ENCODE measurements at regions not wholly inside any gene's neighbourhood (a gene's known extent, or its start where the extent isn't known, plus 50 kb on each side); places are given as distances from the start of the nearest gene placed in this dataset.

- no peak for DNase-seq
- H2BK120ac ChIP-seq (ENCODE audit: low read depth, low read length) = no peak overlapping the region
- H4K8ac ChIP-seq (ENCODE audit: low read depth, low read length) = no peak overlapping the region
- WGBS (ENCODE audit: extremely low coverage, insufficient coverage, low lambda C conversion rate) = no CpG with 5 or more reads among the region's 3 CpGs
- H3K36me3 ChIP-seq (ENCODE audit: control insufficient read depth, insufficient read depth, low read length) = no peaks in the 10 kb centered on the region
- no peak overlapping the region for H3K4me2 ChIP-seq (ENCODE audit: low read length)
- no peak overlapping the region for H3K56ac ChIP-seq (ENCODE audit: low read length)
- H4K5ac ChIP-seq (ENCODE audit: low read length) = no peak overlapping the region
- no peaks in the 10 kb centered on the region for H3K27me3 ChIP-seq (ENCODE audit: insufficient read depth, low read length, poor library complexity)
- H2BK5ac ChIP-seq (ENCODE audit: low read length) = no peak overlapping the region
- H3K18ac ChIP-seq (ENCODE audit: low read length) = no peak overlapping the region
- H2AK5ac ChIP-seq (ENCODE audit: low read length) = no peak overlapping the region
- H3K27ac ChIP-seq (ENCODE audit: low read depth, low read length) = no peak overlapping the region
- peaks cover 7% of the 10 kb centered on the region for H3K4me1 ChIP-seq (ENCODE audit: control insufficient read depth, low read depth, low read length)
- no peaks in the 10 kb centered on the region for H3K79me1 ChIP-seq (ENCODE audit: low read length)
- H3K9ac ChIP-seq (ENCODE audit: low read length) = no peak overlapping the region
- H3K4me3 ChIP-seq (ENCODE audit: low read length) = no peak overlapping the region
- no peaks in the 10 kb centered on the region for H3K79me2 ChIP-seq (ENCODE audit: control insufficient read depth, insufficient read depth, low read length)
- H3K4ac ChIP-seq (ENCODE audit: low read depth, low read length) = no peak overlapping the region
- no peak overlapping the region for H2BK15ac ChIP-seq (replicated peaks; ENCODE audit: low read depth)
- H3K23ac ChIP-seq (ENCODE audit: low read length) = no peak overlapping the region
These were observed 723.6 kb downstream of the UTRN start for GRCh38 chr6:145008715-145009114.

GRCh38 chr6:145009711-145010110 is 724.6 kb downstream of the UTRN start:
- Histone ChIP-seq H2BK120ac (ENCODE audit: low read depth, low read length) (no peak overlapping the region), H2AK5ac (ENCODE audit: low read length) (no peak overlapping the region)

GRCh38 chr6:145012039-145012662 is 723.2 kb downstream of the EPM2A start:
- H3K27ac ChIP-seq (ENCODE audit: low read depth, low read length) = peak overlapping the region; percentile 65
- DNase-seq = peak; percentile 94
- no CpG with 5 or more reads among the region's 5 CpGs for WGBS (ENCODE audit: extremely low coverage, insufficient coverage, low lambda C conversion rate)

More at GRCh38 chr6:145009711-145010110, 724.6 kb downstream of the UTRN start:
- Histone ChIP-seq H3K79me2 (ENCODE audit: control insufficient read depth, insufficient read depth, low read length) (no peaks in the 10 kb centered on the region), H3K79me1 (ENCODE audit: low read length) (no peaks in the 10 kb centered on the region), H3K9ac (ENCODE audit: low read length) (no peak overlapping the region), H3K36me3 (ENCODE audit: control insufficient read depth, insufficient read depth, low read length) (no peaks in the 10 kb centered on the region), H3K4ac (ENCODE audit: low read depth, low read length) (no peak overlapping the region), H3K4me2 (ENCODE audit: low read length) (no peak overlapping the region), H3K27me3 (ENCODE audit: insufficient read depth, low read length, poor library complexity) (no peaks in the 10 kb centered on the region), H3K4me1 (ENCODE audit: control insufficient read depth, low read depth, low read length) (peaks cover 7% of the 10 kb centered on the region), H2BK5ac (ENCODE audit: low read length) (no peak overlapping the region), H4K8ac (ENCODE audit: low read depth, low read length) (no peak overlapping the region), H2BK15ac (replicated peaks; ENCODE audit: low read depth) (no peak overlapping the region), H3K4me3 (ENCODE audit: low read length) (no peak overlapping the region), H3K23ac (ENCODE audit: low read length) (no peak overlapping the region), H4K5ac (ENCODE audit: low read length) (no peak overlapping the region), H3K27ac (ENCODE audit: low read depth, low read length) (no peak overlapping the region), H3K56ac (ENCODE audit: low read length) (no peak overlapping the region), H3K18ac (ENCODE audit: low read length) (no peak overlapping the region)
- DNase-seq = no peak

GRCh38 chr6:145015739-145016558 is 719.4 kb downstream of the EPM2A start:
- Histone ChIP-seq H3K27ac (ENCODE audit: low read depth, low read length) (no peak overlapping the region), H2BK15ac (replicated peaks; ENCODE audit: low read depth) (peak overlapping the region; percentile 41), H3K36me3 (ENCODE audit: control insufficient read depth, insufficient read depth, low read length) (no peaks in the 10 kb centered on the region), H3K79me2 (ENCODE audit: control insufficient read depth, insufficient read depth, low read length) (no peaks in the 10 kb centered on the region), H3K79me1 (ENCODE audit: low read length) (no peaks in the 10 kb centered on the region), H3K4me2 (ENCODE audit: low read length) (no peak overlapping the region), H2AK5ac (ENCODE audit: low read length) (no peak overlapping the region), H4K8ac (ENCODE audit: low read depth, low read length) (no peak overlapping the region), H2BK120ac (ENCODE audit: low read depth, low read length) (peak overlapping the region; percentile 14), H3K27me3 (ENCODE audit: insufficient read depth, low read length, poor library complexity) (no peaks in the 10 kb centered on the region), H3K23ac (ENCODE audit: low read length) (no peak overlapping the region), H3K4me3 (ENCODE audit: low read length) (no peak overlapping the region), H3K4ac (ENCODE audit: low read depth, low read length) (no peak overlapping the region), H3K56ac (ENCODE audit: low read length) (peak overlapping the region; percentile 30), H3K4me1 (ENCODE audit: control insufficient read depth, low read depth, low read length) (peaks cover 13% of the 10 kb centered on the region), H4K5ac (ENCODE audit: low read length) (no peak overlapping the region), H3K9ac (ENCODE audit: low read length) (no peak overlapping the region), H2BK5ac (ENCODE audit: low read length) (peak overlapping the region; percentile 20), H3K18ac (ENCODE audit: low read length) (peak overlapping the region; percentile 80)
- no CpG with 5 or more reads among the region's 2 CpGs for WGBS (ENCODE audit: extremely low coverage, insufficient coverage, low lambda C conversion rate)
- DNase-seq = peak; percentile 75

More at GRCh38 chr6:145012039-145012662, 723.2 kb downstream of the EPM2A start:
- H3K4me3 ChIP-seq (ENCODE audit: low read length) = no peak overlapping the region
- no peak overlapping the region for H4K8ac ChIP-seq (ENCODE audit: low read depth, low read length)
- peaks cover 8% of the 10 kb centered on the region for H3K4me1 ChIP-seq (ENCODE audit: control insufficient read depth, low read depth, low read length)
- no peak overlapping the region for H3K56ac ChIP-seq (ENCODE audit: low read length)
- no peak overlapping the region for H2BK15ac ChIP-seq (replicated peaks; ENCODE audit: low read depth)
- H3K23ac ChIP-seq (ENCODE audit: low read length) = no peak overlapping the region
- no peaks in the 10 kb centered on the region for H3K36me3 ChIP-seq (ENCODE audit: control insufficient read depth, insufficient read depth, low read length)
- no peaks in the 10 kb centered on the region for H3K27me3 ChIP-seq (ENCODE audit: insufficient read depth, low read length, poor library complexity)
- H4K5ac ChIP-seq (ENCODE audit: low read length) = no peak overlapping the region
- H3K9ac ChIP-seq (ENCODE audit: low read length) = no peak overlapping the region
- no peak overlapping the region for H2AK5ac ChIP-seq (ENCODE audit: low read length)
- H3K79me2 ChIP-seq (ENCODE audit: control insufficient read depth, insufficient read depth, low read length) = no peaks in the 10 kb centered on the region
- H2BK120ac ChIP-seq (ENCODE audit: low read depth, low read length) = no peak overlapping the region
- no peak overlapping the region for H2BK5ac ChIP-seq (ENCODE audit: low read length)
- H3K4ac ChIP-seq (ENCODE audit: low read depth, low read length) = no peak overlapping the region
- no peak overlapping the region for H3K4me2 ChIP-seq (ENCODE audit: low read length)
- H3K79me1 ChIP-seq (ENCODE audit: low read length) = no peaks in the 10 kb centered on the region
- H3K18ac ChIP-seq (ENCODE audit: low read length) = no peak overlapping the region

GRCh38 chr6:145017051-145017450 is 718.3 kb downstream of the EPM2A start:
- Histone ChIP-seq H4K8ac (ENCODE audit: low read depth, low read length) (no peak overlapping the region), H2BK15ac (replicated peaks; ENCODE audit: low read depth) (no peak overlapping the region), H3K4me2 (ENCODE audit: low read length) (no peak overlapping the region), H3K79me1 (ENCODE audit: low read length) (no peaks in the 10 kb centered on the region), H3K18ac (ENCODE audit: low read length) (no peak overlapping the region), H3K4me1 (ENCODE audit: control insufficient read depth, low read depth, low read length) (peaks cover 11% of the 10 kb centered on the region), H3K23ac (ENCODE audit: low read length) (no peak overlapping the region), H3K56ac (ENCODE audit: low read length) (peak overlapping the region; percentile 57), H3K36me3 (ENCODE audit: control insufficient read depth, insufficient read depth, low read length) (no peaks in the 10 kb centered on the region), H3K27me3 (ENCODE audit: insufficient read depth, low read length, poor library complexity) (no peaks in the 10 kb centered on the region), H3K4me3 (ENCODE audit: low read length) (no peak overlapping the region), H4K5ac (ENCODE audit: low read length) (no peak overlapping the region), H3K79me2 (ENCODE audit: control insufficient read depth, insufficient read depth, low read length) (no peaks in the 10 kb centered on the region), H3K27ac (ENCODE audit: low read depth, low read length) (peak overlapping the region; percentile 17), H2AK5ac (ENCODE audit: low read length) (peak overlapping the region; percentile 29), H2BK5ac (ENCODE audit: low read length) (peak overlapping the region; percentile 47), H3K9ac (ENCODE audit: low read length) (no peak overlapping the region), H3K4ac (ENCODE audit: low read depth, low read length) (no peak overlapping the region), H2BK120ac (ENCODE audit: low read depth, low read length) (no peak overlapping the region)
- DNase-seq = no peak
